Aorta (tissue), 5 donors: ENCODE measurements at regions not wholly inside any gene's neighbourhood (a gene's known extent, or its start where the extent isn't known, plus 50 kb on each side); places are given as distances from the start of the nearest gene placed in this dataset.

ENCODE experiments used
- ATAC-seq: fragments of 200-7000 bp; cut with Tn5 transposase; one replicate; pipeline ENCODE4 v1.9.1; 2022; ENCODE audit warnings: moderate library complexity; ENCODE audit not compliant: low FRiP score
- DNase-seq, 2 donors: peaks; one replicate each; pipeline ENCODE4 v3.0.0-alpha.2; 2020
- H3K27ac ChIP-seq, 2 donors: one replicate each; pipeline ENCODE4 v1.5.1; 2013; ENCODE audit warnings: low read length in 2 of 2, mild to moderate bottlenecking in 2 of 2, moderate library complexity in 2 of 2, control low read depth in 1 of 2, inconsistent platforms in 1 of 2, low read depth in 1 of 2
- H3K27me3 ChIP-seq, 2 donors: one replicate each; pipeline ENCODE4 v1.6.1; 2013; ENCODE audit warnings: control low read depth in 1 of 2, low read length in 1 of 2, mild to moderate bottlenecking in 1 of 2, moderate library complexity in 1 of 2; ENCODE audit not compliant: insufficient read depth in 2 of 2, control insufficient read depth in 1 of 2
- H3K36me3 ChIP-seq, 2 donors: one replicate each; pipeline ENCODE4 v1.6.1; 2013; ENCODE audit warnings: control low read depth in 1 of 2, low read length in 1 of 2, mild to moderate bottlenecking in 1 of 2; ENCODE audit not compliant: insufficient read depth in 2 of 2, control insufficient read depth in 1 of 2
- H3K4me1 ChIP-seq, 2 donors: one replicate each; pipeline ENCODE4 v1.6.1; 2013; ENCODE audit warnings: low read length in 2 of 2, control low read depth in 1 of 2, mild to moderate bottlenecking in 1 of 2, moderate library complexity in 1 of 2; ENCODE audit not compliant: insufficient read depth in 2 of 2, control insufficient read depth in 1 of 2
- H3K4me3 ChIP-seq, 2 donors: one replicate each; pipeline ENCODE4 v1.5.1; 2013; ENCODE audit warnings: low read length in 2 of 2, control low read depth in 1 of 2, mild to moderate bottlenecking in 1 of 2
- H3K9me3 ChIP-seq: one replicate; pipeline ENCODE4 v1.6.1; 2013; ENCODE audit warnings: mild to moderate bottlenecking, low read length; ENCODE audit not compliant: control insufficient read depth
- WGBS, 2 donors: extraction: QIAGEN DNeasy Blood & Tissue Kit; methylation state at CpG; one replicate each; pipeline ENCODE4 v1.1.7; 2013; 5-methylcytosine and 5-hydroxymethylcytosine counted together
- intact Hi-C, 2 donors: fragments of 100-400 bp; cut with DNase I; formaldehyde crosslinking; loops; one replicate each; pipeline versions ENCODE4 v1.14.2 to v1.15.0; 2022
- donor health status: healthy with polysubstance abuse.
- donor health status: Bipolar disorder and iron deficiency.
- donor health status: DM: no; HTN: no; CAD: no.
- donor health status: DM: no; HTN: no; CAD: no.
- donor health status: DM: yes; HTN: yes; CAD: no.

- no peaks in the 10 kb centered on the region for H3K4me1 ChIP-seq
- H3K4me3 ChIP-seq, result no peak overlapping the region
- WGBS, 2 donors, result 92 to 93% methylated on average over 7 of the region's 7 CpGs
- ATAC-seq (no peak), DNase-seq (no peak)
- no peak overlapping the region for H3K27ac ChIP-seq
- H3K36me3 ChIP-seq, result no peaks in the 10 kb centered on the region
- no peaks in the 10 kb centered on the region for H3K27me3 ChIP-seq
- no peaks in the 10 kb centered on the region for H3K9me3 ChIP-seq
- intact Hi-C loops, result no loop called here
Measured at GRCh38 chr18:66966171-66966570, 362.3 kb upstream of the CDH19 start.

- WGBS, 2 donors, result 66 to 76% methylated on average over 2 of the region's 2 CpGs
- intact Hi-C loops, result no loop called here
- H3K4me3 ChIP-seq, result no peak overlapping the region
- H3K27me3 ChIP-seq, result no peaks in the 10 kb centered on the region
- no peaks in the 10 kb centered on the region for H3K36me3 ChIP-seq
- H3K27ac ChIP-seq, result no peak overlapping the region
- H3K4me1 ChIP-seq, result no peaks in the 10 kb centered on the region
- no peaks in the 10 kb centered on the region for H3K9me3 ChIP-seq
- no peak for DNase-seq
- ATAC-seq, result no peak
Measured at GRCh38 chr18:66958309-66958708, 354.4 kb upstream of the CDH19 start.

- Histone ChIP-seq H3K36me3 (no peaks in the 10 kb centered on the region), H3K27me3 (no peaks in the 10 kb centered on the region), H3K4me1 (no peaks in the 10 kb centered on the region), H3K9me3 (no peaks in the 10 kb centered on the region), H3K27ac (no peak overlapping the region), H3K4me3 (no peak overlapping the region)
- DNase-seq (no peak), ATAC-seq (no peak)
- WGBS, 2 donors, result 73 to 74% methylated on average over 1 of the region's 1 CpG
- intact Hi-C loops, result no loop called here
Measured at GRCh38 chr18:66951750-66952149, 347.9 kb upstream of the CDH19 start.

GRCh38 chr18:66949419-66949818, 345.5 kb upstream of the CDH19 start:
- no peaks in the 10 kb centered on the region for H3K36me3 ChIP-seq
- no peak overlapping the region for H3K4me3 ChIP-seq
- no peak for ATAC-seq
- peak in 1 of 2 donors; percentile 50 for DNase-seq
- no peak overlapping the region for H3K27ac ChIP-seq
- 93% methylated on average over 14 of the region's 14 CpGs for WGBS, 2 donors
- intact Hi-C loops, result no loop called here
- H3K4me1 ChIP-seq, result no peaks in the 10 kb centered on the region
- no peaks in the 10 kb centered on the region for H3K9me3 ChIP-seq
- no peaks in the 10 kb centered on the region for H3K27me3 ChIP-seq

GRCh38 chr18:66937546-66937945, 333.7 kb upstream of the CDH19 start:
- no peak for ATAC-seq
- H3K27ac ChIP-seq, result no peak overlapping the region
- H3K4me3 ChIP-seq, result no peak overlapping the region
- H3K4me1 ChIP-seq, result no peaks in the 10 kb centered on the region
- 90 to 92% methylated on average over 2 of the region's 2 CpGs for WGBS, 2 donors
- H3K27me3 ChIP-seq, result no peaks in the 10 kb centered on the region
- intact Hi-C loops, result no loop called here
- no peaks in the 10 kb centered on the region for H3K36me3 ChIP-seq
- H3K9me3 ChIP-seq, result no peaks in the 10 kb centered on the region
- DNase-seq, result no peak

GRCh38 chr18:66931010-66931409, 327.1 kb upstream of the CDH19 start:
- no peak for DNase-seq
- Histone ChIP-seq H3K4me1 (no peaks in the 10 kb centered on the region), H3K9me3 (no peaks in the 10 kb centered on the region), H3K27ac (no peak overlapping the region), H3K36me3 (no peaks in the 10 kb centered on the region), H3K27me3 (no peaks in the 10 kb centered on the region), H3K4me3 (no peak overlapping the region)
- intact Hi-C loops, result no loop called here
- WGBS, 2 donors, result 87 to 90% methylated on average over 11 of the region's 11 CpGs
- ATAC-seq, result no peak

- DNase-seq (no peak), ATAC-seq (no peak)
- no peak overlapping the region for H3K27ac ChIP-seq
- no peak overlapping the region for H3K4me3 ChIP-seq
- H3K4me1 ChIP-seq, result no peaks in the 10 kb centered on the region
- no peaks in the 10 kb centered on the region for H3K9me3 ChIP-seq
- no peaks in the 10 kb centered on the region for H3K36me3 ChIP-seq
- intact Hi-C loops, result no loop called here
- no peaks in the 10 kb centered on the region for H3K27me3 ChIP-seq
Measured at GRCh38 chr18:66916834-66917233, 312.9 kb upstream of the CDH19 start.

GRCh38 chr18:66900837-66901236, 296.9 kb upstream of the CDH19 start:
- no peak overlapping the region for H3K4me3 ChIP-seq
- H3K27me3 ChIP-seq, result no peaks in the 10 kb centered on the region
- DNase-seq, result no peak
- H3K27ac ChIP-seq, result no peak overlapping the region
- H3K9me3 ChIP-seq, result no peaks in the 10 kb centered on the region
- no peaks in the 10 kb centered on the region for H3K36me3 ChIP-seq
- intact Hi-C loops, result no loop called here
- ATAC-seq, result no peak
- H3K4me1 ChIP-seq, result no peaks in the 10 kb centered on the region

GRCh38 chr18:66895631-66896030, 291.7 kb upstream of the CDH19 start:
- Histone ChIP-seq H3K36me3 (no peaks in the 10 kb centered on the region), H3K27me3 (no peaks in the 10 kb centered on the region), H3K27ac (no peak overlapping the region), H3K9me3 (no peaks in the 10 kb centered on the region), H3K4me3 (no peak overlapping the region), H3K4me1 (no peaks in the 10 kb centered on the region)
- no peak for DNase-seq
- intact Hi-C loops, result no loop called here
- ATAC-seq, result no peak

GRCh38 chr18:66894851-66895250, 291.0 kb upstream of the CDH19 start:
- 73 to 75% methylated on average over 3 of the region's 3 CpGs for WGBS, 2 donors
- Histone ChIP-seq H3K9me3 (no peaks in the 10 kb centered on the region), H3K27me3 (no peaks in the 10 kb centered on the region), H3K4me1 (no peaks in the 10 kb centered on the region), H3K4me3 (no peak overlapping the region), H3K27ac (no peak overlapping the region), H3K36me3 (no peaks in the 10 kb centered on the region)
- no peak for ATAC-seq
- DNase-seq, result no peak
- intact Hi-C loops, result no loop called here
